Body of pancreas (tissue), 4 donors: ENCODE measurements at regions not wholly inside any gene's neighbourhood (a gene's known extent, or its start where the extent isn't known, plus 50 kb on each side); places are given as distances from the start of the nearest gene placed in this dataset.

Experiments used
- CTCF ChIP-seq, 7 experiments: fragments of 450-650 bp in 4 of 7; fragments of 200-600 bp in 3 of 7; sonication (generic) in 3 of 7; IDR thresholded peaks; one replicate each; pipeline ENCODE4 v1.5.1; 2016 to 2019; ENCODE audit warnings: antibody characterized with exemption in 7 of 7
- POLR2A ChIP-seq, 3 donors: fragments of 450-650 bp; IDR thresholded peaks; one replicate each; pipeline ENCODE4 v1.6.1; 2016; ENCODE audit warnings: antibody characterized with exemption in 3 of 3, mild to moderate bottlenecking in 2 of 3

- no peak for TF ChIP-seq CTCF (IDR thresholded peaks at IDR 0.05)
- no peak for TF ChIP-seq POLR2A (IDR thresholded peaks at IDR 0.05)
Measured at GRCh38 chr6:56761651-56762050, 119.0 kb upstream of the DST start.
